Upper lobe of left lung (tissue), 6 donors: ENCODE measurements at regions not wholly inside any gene's neighbourhood (a gene's known extent, or its start where the extent isn't known, plus 50 kb on each side); places are given as distances from the start of the nearest gene placed in this dataset.

Experiments used
- ATAC-seq, 2 donors: fragments of 200-7000 bp; cut with Tn5 transposase; one replicate each; pipeline ENCODE4 v1.9.1; 2022; ENCODE audit warnings: mild to moderate bottlenecking in 2 of 2, moderate library complexity in 2 of 2; ENCODE audit not compliant: low FRiP score in 2 of 2
- DNase-seq, 2 donors: peaks; one replicate each; pipeline ENCODE4 v3.0.0-alpha.2; 2019 to 2020
- H3K27ac ChIP-seq, 4 donors: fragments of 200-600 bp; sonication (generic); one replicate each; pipeline ENCODE4 v1.5.1; 2016 to 2019
- H3K27me3 ChIP-seq, 4 donors: fragments of 200-600 bp; sonication (generic); one replicate each; pipeline ENCODE4 v1.5.1; 2017 to 2019
- H3K36me3 ChIP-seq, 4 donors: fragments of 200-600 bp; sonication (generic); one replicate each; pipeline ENCODE4 v1.5.1; 2016 to 2019
- H3K4me1 ChIP-seq, 4 donors: fragments of 200-600 bp; sonication (generic); one replicate each; pipeline ENCODE4 v1.5.1; 2018 to 2019
- H3K4me3 ChIP-seq, 4 donors: fragments of 200-600 bp; sonication (generic); one replicate each; pipeline ENCODE4 v1.5.1; 2017 to 2019; ENCODE audit warnings: mild to moderate bottlenecking in 2 of 4, moderate library complexity in 1 of 4
- H3K9me3 ChIP-seq, 4 donors: fragments of 200-600 bp; sonication (generic); one replicate each; pipeline ENCODE4 v1.5.1; 2018 to 2019
- EP300 ChIP-seq, 4 donors: sonication (generic); formaldehyde crosslinking; IDR thresholded peaks; one replicate each; pipeline ENCODE4 v1.5.1; 2017; ENCODE audit warnings: antibody characterized with exemption in 4 of 4, control low read depth in 2 of 4
- POLR2A ChIP-seq, 4 donors: fragments of 450-650 bp; IDR thresholded peaks; one replicate each; pipeline ENCODE4 v1.5.1; 2016 to 2017; ENCODE audit warnings: antibody characterized with exemption in 4 of 4, mild to moderate bottlenecking in 2 of 4
- POLR2AphosphoS5 ChIP-seq, 2 donors: sonication (generic); formaldehyde crosslinking; IDR thresholded peaks; one replicate each; pipeline ENCODE4 v1.5.1; 2017; ENCODE audit warnings: antibody characterized with exemption in 2 of 2
- WGBS, 2 donors: methylation state at CpG; one replicate each; pipeline ENCODE4 v1.1.5; 2017 to 2018; 5-methylcytosine and 5-hydroxymethylcytosine counted together
- TF ChIP-seq, protein P1 (sequence below), 6 experiments: fragments of 450-650 bp in 4 of 6; fragments of 200-600 bp in 2 of 6; sonication (generic) in 2 of 6; IDR thresholded peaks; one replicate each; pipeline ENCODE4 v1.5.1; 2016 to 2019; ENCODE audit warnings: antibody characterized with exemption in 6 of 6
- donor health status: DM: no; HTN: no; CAD: no; lungs with moderate emphysema.
- donor health status: DM: no; HTN: yes; CAD: no; lungs with severe emphysema.

- DNase-seq (peak in 1 of 2 donors; percentile 39), ATAC-seq (peak; percentile 35 to 39)
- H3K27me3 ChIP-seq: no peaks in the 10 kb centered on the region
- WGBS, 2 donors: 79 to 81% methylated on average over 4 of the region's 4 CpGs
- H3K36me3 ChIP-seq: no peaks in the 10 kb centered on the region
- peak overlapping the region; percentile 69 to 76 (median 74) for H3K27ac ChIP-seq
- H3K9me3 ChIP-seq: no peaks in the 10 kb centered on the region
- H3K4me1 ChIP-seq: peaks cover 15 to 33% (median 24%) of the 10 kb centered on the region in 4 donors
- H3K4me3 ChIP-seq: no peak overlapping the region
- TF ChIP-seq POLR2A (IDR thresholded peaks at IDR 0.05) (no peak), EP300 (IDR thresholded peaks at IDR 0.05) (no peak)
Measured at GRCh38 chr2:236872015-236872414, 213.7 kb upstream of the COPS8 start.

GRCh38 chr2:236872981-236873380 is 212.7 kb upstream of the COPS8 start:
- WGBS, 2 donors: 91 to 93% methylated on average over 7 of the region's 7 CpGs
- H3K27ac ChIP-seq: peak overlapping the region in 1 of 4 donors; percentile 73

DNA sequence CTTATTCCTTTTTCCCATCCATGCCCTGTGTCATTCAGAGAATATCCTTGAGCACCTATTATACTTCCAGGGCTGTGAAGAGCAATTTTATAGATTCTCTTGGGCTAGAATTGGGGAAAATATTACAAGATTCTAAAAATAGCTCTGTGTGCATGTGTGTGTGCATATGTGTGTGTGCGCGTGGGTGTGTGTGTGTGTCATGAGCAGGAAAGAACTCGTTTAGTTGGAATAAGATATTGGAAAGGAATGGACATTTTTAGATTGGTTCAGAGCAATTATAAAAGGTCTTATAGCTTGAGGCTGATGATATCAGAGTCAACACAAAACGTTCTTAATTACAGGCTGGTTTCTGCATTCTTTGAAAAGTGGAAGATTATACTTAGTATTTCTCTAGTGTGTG is 212.1 kb upstream of the COPS8 start:
- 50 to 51% methylated on average over 4 of the region's 4 CpGs for WGBS, 2 donors
- no peak for DNase-seq
- no peak for TF ChIP-seq POLR2AphosphoS5 (IDR thresholded peaks at IDR 0.05)
- TF ChIP-seq, protein P1, sequence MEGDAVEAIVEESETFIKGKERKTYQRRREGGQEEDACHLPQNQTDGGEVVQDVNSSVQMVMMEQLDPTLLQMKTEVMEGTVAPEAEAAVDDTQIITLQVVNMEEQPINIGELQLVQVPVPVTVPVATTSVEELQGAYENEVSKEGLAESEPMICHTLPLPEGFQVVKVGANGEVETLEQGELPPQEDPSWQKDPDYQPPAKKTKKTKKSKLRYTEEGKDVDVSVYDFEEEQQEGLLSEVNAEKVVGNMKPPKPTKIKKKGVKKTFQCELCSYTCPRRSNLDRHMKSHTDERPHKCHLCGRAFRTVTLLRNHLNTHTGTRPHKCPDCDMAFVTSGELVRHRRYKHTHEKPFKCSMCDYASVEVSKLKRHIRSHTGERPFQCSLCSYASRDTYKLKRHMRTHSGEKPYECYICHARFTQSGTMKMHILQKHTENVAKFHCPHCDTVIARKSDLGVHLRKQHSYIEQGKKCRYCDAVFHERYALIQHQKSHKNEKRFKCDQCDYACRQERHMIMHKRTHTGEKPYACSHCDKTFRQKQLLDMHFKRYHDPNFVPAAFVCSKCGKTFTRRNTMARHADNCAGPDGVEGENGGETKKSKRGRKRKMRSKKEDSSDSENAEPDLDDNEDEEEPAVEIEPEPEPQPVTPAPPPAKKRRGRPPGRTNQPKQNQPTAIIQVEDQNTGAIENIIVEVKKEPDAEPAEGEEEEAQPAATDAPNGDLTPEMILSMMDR (IDR thresholded peaks at IDR 0.05): no peak

More at GRCh38 chr2:236872981-236873380, 212.7 kb upstream of the COPS8 start:
- H3K9me3 ChIP-seq: no peaks in the 10 kb centered on the region
- no peaks in the 10 kb centered on the region for H3K36me3 ChIP-seq
- no peak for ATAC-seq
- TF ChIP-seq EP300 (IDR thresholded peaks at IDR 0.05): no peak
- TF ChIP-seq, protein P1 (IDR thresholded peaks at IDR 0.05): no peak
- TF ChIP-seq POLR2AphosphoS5 (IDR thresholded peaks at IDR 0.05): no peak
- TF ChIP-seq POLR2A (IDR thresholded peaks at IDR 0.05): no peak
- peaks cover 15 to 33% (median 24%) of the 10 kb centered on the region in 4 donors for H3K4me1 ChIP-seq
- DNase-seq: no peak
- no peak overlapping the region for H3K4me3 ChIP-seq
- no peaks in the 10 kb centered on the region for H3K27me3 ChIP-seq

GRCh38 chr2:236874866-236875481 is 210.7 kb upstream of the COPS8 start:
- Histone ChIP-seq H3K9me3 (no peaks in the 10 kb centered on the region), H3K4me1 (peaks cover 15 to 33% (median 24%) of the 10 kb centered on the region in 4 donors), H3K4me3 (no peak overlapping the region), H3K27me3 (no peaks in the 10 kb centered on the region), H3K36me3 (no peaks in the 10 kb centered on the region), H3K27ac (no peak overlapping the region)
- WGBS, 2 donors: 61 to 68% methylated on average over 3 of the region's 3 CpGs
- DNase-seq: no peak
- TF ChIP-seq EP300 (IDR thresholded peaks at IDR 0.05): no peak
- TF ChIP-seq POLR2AphosphoS5 (IDR thresholded peaks at IDR 0.05): no peak
- TF ChIP-seq POLR2A (IDR thresholded peaks at IDR 0.05): no peak
- TF ChIP-seq, protein P1 (IDR thresholded peaks at IDR 0.05): no peak
- no peak for ATAC-seq

More for the DNA sequence above, 212.1 kb upstream of the COPS8 start:
- no peak for ATAC-seq
- no peaks in the 10 kb centered on the region for H3K36me3 ChIP-seq
- H3K27ac ChIP-seq: no peak overlapping the region
- H3K4me3 ChIP-seq: no peak overlapping the region
- H3K9me3 ChIP-seq: no peaks in the 10 kb centered on the region
- no peaks in the 10 kb centered on the region for H3K27me3 ChIP-seq
- peaks cover 15 to 33% (median 24%) of the 10 kb centered on the region in 4 donors for H3K4me1 ChIP-seq

GRCh38 chr2:236875906-236876505 is 209.7 kb upstream of the COPS8 start:
- peak overlapping the region in 1 of 4 donors; percentile 53 for H3K27ac ChIP-seq
- no peak overlapping the region for H3K4me3 ChIP-seq
- ATAC-seq (peak; percentile 29 to 55), DNase-seq (peak; percentile 52 to 57)
- H3K36me3 ChIP-seq: no peaks in the 10 kb centered on the region
- 37 to 40% methylated on average over 5 to 9 of the region's 16 CpGs for WGBS, 2 donors
- peak in 1 of 2 donors; percentile 42 for TF ChIP-seq POLR2AphosphoS5 (IDR thresholded peaks at IDR 0.05)
- TF ChIP-seq, protein P1 (IDR thresholded peaks at IDR 0.05): no peak
- H3K27me3 ChIP-seq: no peaks in the 10 kb centered on the region
- no peaks in the 10 kb centered on the region for H3K9me3 ChIP-seq
- H3K4me1 ChIP-seq: peaks cover 12 to 30% (median 24%) of the 10 kb centered on the region in 4 donors
